ENCODE measurements at regions not wholly inside any gene's neighbourhood (a gene's known extent, or its start where the extent isn't known, plus 50 kb on each side); places are given as distances from the start of the nearest gene placed in this dataset.

DNA sequence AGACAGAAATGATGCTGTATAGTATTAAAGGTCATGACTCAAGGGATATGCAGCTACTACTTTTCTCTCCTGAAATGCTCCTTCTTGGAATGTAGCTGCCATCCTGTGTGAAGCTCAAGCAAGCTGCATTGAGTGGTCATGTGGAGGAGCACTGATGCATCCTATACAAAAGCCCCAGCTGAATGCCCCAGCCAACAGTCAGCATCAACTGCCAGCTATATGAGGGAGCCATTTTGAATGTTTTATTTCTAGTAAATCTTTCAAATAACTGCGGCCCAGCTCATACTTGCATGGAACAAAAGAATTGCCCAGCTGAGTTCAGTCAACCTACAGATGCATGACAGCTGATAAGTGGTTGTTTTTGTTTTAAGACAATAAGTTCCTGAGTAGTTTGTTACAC, 165.0 kb upstream of the GEMIN8 start:
- TF ChIP-seq, protein P1, sequence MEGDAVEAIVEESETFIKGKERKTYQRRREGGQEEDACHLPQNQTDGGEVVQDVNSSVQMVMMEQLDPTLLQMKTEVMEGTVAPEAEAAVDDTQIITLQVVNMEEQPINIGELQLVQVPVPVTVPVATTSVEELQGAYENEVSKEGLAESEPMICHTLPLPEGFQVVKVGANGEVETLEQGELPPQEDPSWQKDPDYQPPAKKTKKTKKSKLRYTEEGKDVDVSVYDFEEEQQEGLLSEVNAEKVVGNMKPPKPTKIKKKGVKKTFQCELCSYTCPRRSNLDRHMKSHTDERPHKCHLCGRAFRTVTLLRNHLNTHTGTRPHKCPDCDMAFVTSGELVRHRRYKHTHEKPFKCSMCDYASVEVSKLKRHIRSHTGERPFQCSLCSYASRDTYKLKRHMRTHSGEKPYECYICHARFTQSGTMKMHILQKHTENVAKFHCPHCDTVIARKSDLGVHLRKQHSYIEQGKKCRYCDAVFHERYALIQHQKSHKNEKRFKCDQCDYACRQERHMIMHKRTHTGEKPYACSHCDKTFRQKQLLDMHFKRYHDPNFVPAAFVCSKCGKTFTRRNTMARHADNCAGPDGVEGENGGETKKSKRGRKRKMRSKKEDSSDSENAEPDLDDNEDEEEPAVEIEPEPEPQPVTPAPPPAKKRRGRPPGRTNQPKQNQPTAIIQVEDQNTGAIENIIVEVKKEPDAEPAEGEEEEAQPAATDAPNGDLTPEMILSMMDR (conservative IDR thresholded peaks at IDR 0.05): no peak
- H3K56ac ChIP-seq (ENCODE audit: insufficient read length, low read depth, low read length): no peak overlapping the region

More for the DNA sequence above, 165.0 kb upstream of the GEMIN8 start:
- no peak overlapping the region for H3K27ac ChIP-seq (ENCODE audit: insufficient read length, low read depth, low read length)
- no peak overlapping the region for H2AFZ ChIP-seq (ENCODE audit: low read length)
- no peaks in the 10 kb centered on the region; the same call in 1 of the 2 replicates for H3K4me1 ChIP-seq (ENCODE audit: insufficient read depth, low read length)
- no peak overlapping the region for H3T11ph ChIP-seq (ENCODE audit: low read length)
- H3K4me2 ChIP-seq (ENCODE audit: insufficient read depth, insufficient read length, low read length): no peak overlapping the region
- H2AK5ac ChIP-seq (ENCODE audit: insufficient read length, low read length): no peak overlapping the region
- no peak overlapping the region for H2BK20ac ChIP-seq (ENCODE audit: low read depth, low read length, poor library complexity, severe bottlenecking)
- no peak overlapping the region for H3K23ac ChIP-seq (ENCODE audit: insufficient read length, low read depth, low read length)
- H3K27me3 ChIP-seq (ENCODE audit: insufficient read depth, low read length): no peaks in the 10 kb centered on the region
- H2BK5ac ChIP-seq (ENCODE audit: insufficient read length, low read length): no peak overlapping the region
- Mint-ChIP-seq H3K27me3 (ENCODE audit: low read depth) (no peaks in the 10 kb centered on the region; the same call in 1 of the 2 replicates), H3K4me1 (peaks cover 0 to 7% of the 10 kb centered on the region in 2 experiments; a peak in 1 of 4 replicates), H3K4me3 (no peak overlapping the region), H3K9me3 (peaks cover 45 to 53% of the 10 kb centered on the region in 2 experiments), H3K27ac (no peak overlapping the region), H3K36me3 (ENCODE audit: insufficient read depth in 1 of 3, low read depth in 3 of 3) (peaks cover 0 to 3% (median 0%) of the 10 kb centered on the region in 3 experiments; a peak in 3 of 7 replicates)
- DNase-seq: no peak
- no CpG with 5 or more reads among the region's 1 CpG for WGBS (ENCODE audit: extremely low coverage, insufficient read length, low lambda C conversion rate)
- H3K79me2 ChIP-seq (ENCODE audit: insufficient read depth, low read length): no peaks in the 10 kb centered on the region
- no peak overlapping the region for H2BK120ac ChIP-seq (ENCODE audit: low read depth, low read length, poor library complexity, severe bottlenecking)
- H3K9ac ChIP-seq (ENCODE audit: extremely low read depth, insufficient read length, low read length): no peak overlapping the region
- no peak overlapping the region for H3K18ac ChIP-seq (ENCODE audit: insufficient read length, low read depth, low read length)
- H2BK12ac ChIP-seq (ENCODE audit: insufficient read length, low read depth, low read length): no peak overlapping the region
- no peaks in the 10 kb centered on the region for H3K79me1 ChIP-seq (ENCODE audit: insufficient read depth, low read depth, low read length, poor library complexity, severe bottlenecking)
- H4K5ac ChIP-seq (ENCODE audit: insufficient read length, low read depth, low read length): no peak overlapping the region
- H3K4ac ChIP-seq (ENCODE audit: low read depth, low read length): no peak overlapping the region
- no peaks in the 10 kb centered on the region for H3K23me2 ChIP-seq (ENCODE audit: insufficient read length, low read depth, low read length, poor library complexity, severe bottlenecking)
- H4K20me1 ChIP-seq (ENCODE audit: control insufficient read depth, insufficient read depth, insufficient read length): no peaks in the 10 kb centered on the region
- H4K8ac ChIP-seq (replicated peaks; ENCODE audit: insufficient read length, low read depth, low read length): no peak overlapping the region
- no peak overlapping the region for H4K91ac ChIP-seq (ENCODE audit: insufficient read length, low read depth, low read length)
- H2BK15ac ChIP-seq (ENCODE audit: low read depth, low read length): no peak overlapping the region
- H3K14ac ChIP-seq (ENCODE audit: insufficient read depth, low read length): no peak overlapping the region
- H3K9me3 ChIP-seq (ENCODE audit: control insufficient read depth, low read depth, low read length): peaks cover 5% of the 10 kb centered on the region
